ENCODE measurements at regions not wholly inside any gene's neighbourhood (a gene's known extent, or its start where the extent isn't known, plus 50 kb on each side); places are given as distances from the start of the nearest gene placed in this dataset.

GRCh38 chr1:227378181-227378580 is 59.9 kb upstream of the CDC42BPA start:
- TF ChIP-seq CTCF (IDR thresholded peaks at IDR 0.05) = no peak
- no peak for TF ChIP-seq POLR2A (IDR thresholded peaks at IDR 0.05)
- TF ChIP-seq POLR2AphosphoS5 (IDR thresholded peaks at IDR 0.05) = no peak
